B cell (primary cell): ENCODE measurements at regions not wholly inside any gene's neighbourhood (a gene's known extent, or its start where the extent isn't known, plus 50 kb on each side); places are given as distances from the start of the nearest gene placed in this dataset.

ENCODE experiments used
- ATAC-seq: fragments of 200-7000 bp; cut with Tn5 transposase; one replicate; pipeline ENCODE4 v1.10.0; 2021; ENCODE audit warnings: low read depth, mild to moderate bottlenecking, moderate number of reproducible peaks, moderate library complexity
- CTCF ChIA-PET: fragments of 350-600 bp; sonication (Branson Sonifier 250); formaldehyde crosslinking; loops from one replicate; lab custom pipeline; 2021; ENCODE audit warnings: antibody characterized with exemption, inconsistent platforms; lab: Charles Lee
- POLR2A ChIA-PET: fragments of 350-600 bp; sonication (Branson Sonifier 250); formaldehyde crosslinking; loops from one replicate; lab custom pipeline; 2021; ENCODE audit warnings: antibody characterized with exemption; lab: Charles Lee
- DNase-seq: peaks from one replicate; pipeline ENCODE4 v3.0.0; 2013
- H2AFZ ChIP-seq: 2 replicates; pipeline ENCODE4 v1.6.1; 2012; ENCODE audit warnings: mild to moderate bottlenecking, low read depth, low read length; ENCODE audit not compliant: insufficient read depth, poor library complexity, severe bottlenecking
- H3K27ac ChIP-seq, 2 donors: 1 replicate in 1 of 2; 2 replicates in 1 of 2; pipeline ENCODE4 v1.5.1; 2012 to 2013; ENCODE audit warnings: low read length in 2 of 2, mild to moderate bottlenecking in 2 of 2, moderate library complexity in 1 of 2
- H3K27me3 ChIP-seq, 4 experiments: fragments of 200-600 bp in 1 of 4; sonication (generic) in 1 of 4; replicated peaks in 1 of 4; 1 replicate in 2 of 4; 2 replicates in 2 of 4; pipeline versions ENCODE4 v1.6.1 to v1.7.0; 2013 to 2016; ENCODE audit warnings: low read length in 3 of 4, mild to moderate bottlenecking in 2 of 4, mixed read lengths in 1 of 4, moderate library complexity in 1 of 4; ENCODE audit not compliant: insufficient read depth in 4 of 4, control insufficient read depth in 3 of 4; ENCODE audit errors: control extremely low read depth in 1 of 4
- H3K36me3 ChIP-seq, 2 experiments: replicated peaks in 1 of 2; 1 replicate in 1 of 2; 2 replicates in 1 of 2; pipeline versions ENCODE4 v1.6.1 to v1.7.1; 2013; ENCODE audit warnings: low read length in 1 of 2; ENCODE audit not compliant: insufficient read depth in 2 of 2, control insufficient read depth in 1 of 2; ENCODE audit errors: control extremely low read depth in 1 of 2, extremely low read depth in 1 of 2
- H3K4me1 ChIP-seq, 2 donors: fragments of 200-600 bp in 1 of 2; sonication (generic) in 1 of 2; 1 replicate in 1 of 2; 2 replicates in 1 of 2; pipeline versions ENCODE4 v1.5.1 to v1.6.1; 2013 to 2017; ENCODE audit warnings: low read length in 2 of 2; ENCODE audit not compliant: control insufficient read depth in 2 of 2, insufficient read depth in 2 of 2
- H3K4me2 ChIP-seq: replicated peaks from 2 replicates; pipeline ENCODE3; 2012; ENCODE audit warnings: mild to moderate bottlenecking, low read depth, low read length; ENCODE audit not compliant: poor library complexity, severe bottlenecking
- H3K4me3 ChIP-seq, 5 experiments: fragments of 200-600 bp in 1 of 5; sonication (generic) in 1 of 5; 1 replicate in 3 of 5; 2 replicates in 2 of 5; pipeline versions ENCODE4 v1.5.1 to v1.7.0; 2011 to 2016; ENCODE audit warnings: low read length in 4 of 5, mild to moderate bottlenecking in 4 of 5, low read depth in 2 of 5, control low read depth in 1 of 5, moderate library complexity in 1 of 5; ENCODE audit not compliant: insufficient read depth in 1 of 5; ENCODE audit errors: control extremely low read depth in 1 of 5, extremely low read depth in 1 of 5
- H3K79me2 ChIP-seq: fragments of 200-600 bp; sonication (generic); one replicate; pipeline ENCODE4 v1.6.0; 2016; ENCODE audit warnings: low read length; ENCODE audit not compliant: control insufficient read depth, insufficient read depth
- H3K9ac ChIP-seq: fragments of 200-600 bp; sonication (generic); 2 replicates; pipeline ENCODE4 v1.6.1; 2017; ENCODE audit warnings: mild to moderate bottlenecking, low read length, moderate library complexity
- H3K9me3 ChIP-seq, 3 donors: one replicate each; pipeline versions ENCODE4 v1.6.1 to v1.7.1; 2013; ENCODE audit warnings: low read length in 2 of 3; ENCODE audit not compliant: control insufficient read depth in 2 of 3, insufficient read depth in 1 of 3; ENCODE audit errors: control extremely low read depth in 1 of 3
- H4K20me1 ChIP-seq: 2 replicates; pipeline ENCODE4 v1.6.0; 2012; ENCODE audit warnings: mild to moderate bottlenecking, low read length; ENCODE audit not compliant: insufficient read depth, control insufficient read depth, poor library complexity, severe bottlenecking
- H3K27ac Mint-ChIP-seq: one replicate; pipeline ENCODE4 v1.8.0; 2021; ENCODE audit warnings: mixed read lengths
- H3K27me3 Mint-ChIP-seq: one replicate; pipeline ENCODE4 v1.8.0; 2021; ENCODE audit warnings: mixed read lengths
- H3K4me1 Mint-ChIP-seq: one replicate; pipeline ENCODE4 v1.8.0; 2021; ENCODE audit warnings: mixed read lengths
- H3K4me3 Mint-ChIP-seq: one replicate; pipeline ENCODE4 v1.8.0; 2021; ENCODE audit warnings: mixed read lengths
- H3K9me3 Mint-ChIP-seq: one replicate; pipeline ENCODE4 v1.8.0; 2022; ENCODE audit warnings: mixed read lengths; ENCODE audit not compliant: insufficient read depth
- EZH2 ChIP-seq: IDR thresholded peaks from 2 replicates; pipeline ENCODE4 v1.6.1; 2012; ENCODE audit warnings: borderline replicate concordance, low read depth, mild to moderate bottlenecking, moderate library complexity, low read length; ENCODE audit not compliant: insufficient read depth, poor library complexity, severe bottlenecking
- WGBS: methylation state at CpG from one replicate; pipeline ENCODE4 v1.1.5; 2013; ENCODE audit warnings: missing lambda C conversion rate; ENCODE audit not compliant: insufficient coverage; 5-methylcytosine and 5-hydroxymethylcytosine counted together
- intact Hi-C: fragments of 100-400 bp; cut with micrococcal nuclease; formaldehyde crosslinking; loops from one replicate; pipeline ENCODE4 v1.10.0; 2022
- TF ChIP-seq, protein P1 (sequence below): fragments of 200-600 bp; IDR thresholded peaks from one replicate; pipeline ENCODE4 v1.8.0; 2022; ENCODE audit warnings: antibody characterized with exemption, mild to moderate bottlenecking

DNA sequence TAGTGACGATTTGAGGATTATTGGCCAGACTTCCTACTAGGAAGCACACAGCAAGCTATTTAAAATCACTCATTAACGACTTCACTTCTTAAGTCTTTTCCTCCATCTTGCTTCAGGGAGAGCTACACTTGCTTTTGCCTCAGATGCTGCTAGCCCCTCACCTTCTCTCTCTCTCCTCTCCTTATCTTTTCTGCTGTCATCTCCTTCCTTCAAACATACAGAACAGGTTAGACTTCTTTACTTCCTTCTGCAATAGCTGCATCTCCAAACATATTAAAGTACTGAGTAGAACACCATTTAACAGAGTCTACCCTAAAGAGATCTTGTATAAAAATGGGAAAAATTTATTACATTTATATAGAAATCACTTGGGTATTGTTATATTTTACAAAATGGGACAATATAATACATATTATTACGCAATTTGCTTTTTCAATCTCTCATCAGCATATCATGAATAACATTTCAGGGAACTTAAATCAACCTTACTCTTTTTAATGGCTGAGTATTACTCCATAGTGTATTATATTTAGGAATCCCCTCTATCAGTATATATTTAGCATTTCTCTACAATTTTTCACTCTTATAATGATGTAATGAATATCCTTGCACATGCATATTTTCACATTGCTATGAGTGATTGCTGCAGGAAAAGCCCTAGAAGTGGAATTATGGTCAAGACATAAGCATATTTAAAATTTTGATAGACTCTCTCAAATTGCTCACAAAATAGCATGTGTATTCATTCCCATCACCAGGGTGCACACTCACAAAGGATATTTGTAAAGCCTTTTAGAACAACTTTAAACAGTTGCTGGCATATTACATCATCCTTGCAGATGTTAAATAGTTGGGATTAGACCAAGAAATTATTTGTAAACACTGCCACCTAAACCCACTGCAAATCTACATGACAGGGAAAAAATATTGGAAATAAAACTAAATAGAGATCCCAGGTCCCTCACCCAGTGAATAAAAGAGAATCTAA is 164.5 kb upstream of the NFIB start:
- Histone ChIP-seq H4K20me1 (no peaks in the 10 kb centered on the region), H3K9ac (no peak overlapping the region), H3K4me2 (no peak overlapping the region), H3K9me3 (no peaks in the 10 kb centered on the region), H3K27ac (no peak overlapping the region), H3K4me3 (no peak overlapping the region), H3K36me3 (no peaks in the 10 kb centered on the region), H2AFZ (no peak overlapping the region), H3K27me3 (no peaks in the 10 kb centered on the region), H3K4me1 (no peaks in the 10 kb centered on the region), H3K79me2 (no peaks in the 10 kb centered on the region)
- ATAC-seq (no peak), DNase-seq (no peak)
- Mint-ChIP-seq H3K27me3 (peaks cover 8% of the 10 kb centered on the region), H3K27ac (no peak overlapping the region), H3K9me3 (no peaks in the 10 kb centered on the region), H3K4me1 (no peaks in the 10 kb centered on the region), H3K4me3 (no peak overlapping the region)
- ChIA-PET POLR2A (no interaction called here), CTCF (no interaction called here)
- intact Hi-C loops, result no loop called here
- 85% methylated on average over 2 of the region's 3 CpGs for WGBS
- no peak for TF ChIP-seq EZH2
- TF ChIP-seq, protein P1, sequence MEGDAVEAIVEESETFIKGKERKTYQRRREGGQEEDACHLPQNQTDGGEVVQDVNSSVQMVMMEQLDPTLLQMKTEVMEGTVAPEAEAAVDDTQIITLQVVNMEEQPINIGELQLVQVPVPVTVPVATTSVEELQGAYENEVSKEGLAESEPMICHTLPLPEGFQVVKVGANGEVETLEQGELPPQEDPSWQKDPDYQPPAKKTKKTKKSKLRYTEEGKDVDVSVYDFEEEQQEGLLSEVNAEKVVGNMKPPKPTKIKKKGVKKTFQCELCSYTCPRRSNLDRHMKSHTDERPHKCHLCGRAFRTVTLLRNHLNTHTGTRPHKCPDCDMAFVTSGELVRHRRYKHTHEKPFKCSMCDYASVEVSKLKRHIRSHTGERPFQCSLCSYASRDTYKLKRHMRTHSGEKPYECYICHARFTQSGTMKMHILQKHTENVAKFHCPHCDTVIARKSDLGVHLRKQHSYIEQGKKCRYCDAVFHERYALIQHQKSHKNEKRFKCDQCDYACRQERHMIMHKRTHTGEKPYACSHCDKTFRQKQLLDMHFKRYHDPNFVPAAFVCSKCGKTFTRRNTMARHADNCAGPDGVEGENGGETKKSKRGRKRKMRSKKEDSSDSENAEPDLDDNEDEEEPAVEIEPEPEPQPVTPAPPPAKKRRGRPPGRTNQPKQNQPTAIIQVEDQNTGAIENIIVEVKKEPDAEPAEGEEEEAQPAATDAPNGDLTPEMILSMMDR, result no peak

DNA sequence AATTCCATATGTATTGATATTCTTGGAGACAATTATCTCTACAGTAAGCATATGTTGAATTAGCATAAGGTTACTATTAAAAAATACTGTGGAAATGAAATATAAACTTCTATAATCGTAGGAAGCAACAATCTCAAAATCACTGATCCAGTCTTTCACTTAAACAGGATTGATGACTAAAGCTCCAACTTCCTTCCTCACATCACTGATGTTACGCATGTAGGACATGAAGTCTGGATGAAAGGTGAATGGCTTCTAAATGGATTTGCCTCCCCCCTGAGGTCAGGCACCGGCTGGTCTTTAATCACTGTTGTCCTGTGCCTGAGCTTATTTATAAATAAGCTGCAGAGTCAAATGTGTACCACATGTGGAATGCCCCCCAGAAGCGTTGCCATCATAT is 157.1 kb upstream of the NFIB start:
- Histone ChIP-seq H2AFZ (no peak overlapping the region), H3K36me3 (no peaks in the 10 kb centered on the region), H3K79me2 (no peaks in the 10 kb centered on the region), H4K20me1 (no peaks in the 10 kb centered on the region), H3K9ac (no peak overlapping the region), H3K4me3 (no peak overlapping the region), H3K4me2 (no peak overlapping the region), H3K27me3 (no peaks in the 10 kb centered on the region), H3K9me3 (no peaks in the 10 kb centered on the region), H3K4me1 (no peaks in the 10 kb centered on the region), H3K27ac (no peak overlapping the region)
- ChIA-PET POLR2A (no interaction called here), CTCF (no interaction called here)
- intact Hi-C loops, result no loop called here
- Mint-ChIP-seq H3K9me3 (no peaks in the 10 kb centered on the region), H3K27me3 (peaks cover 15% of the 10 kb centered on the region), H3K27ac (no peak overlapping the region), H3K4me3 (no peak overlapping the region), H3K4me1 (no peaks in the 10 kb centered on the region)
- DNase-seq, result no peak
- TF ChIP-seq, protein P1, result no peak
- no peak for TF ChIP-seq EZH2
- no peak for ATAC-seq
- WGBS, result no CpG with 5 or more reads among the region's 4 CpGs
